MM.1S (cell line): ENCODE measurements at regions not wholly inside any gene's neighbourhood (a gene's known extent, or its start where the extent isn't known, plus 50 kb on each side); places are given as distances from the start of the nearest gene placed in this dataset.

Source experiments
- DNase-seq: peaks from one replicate; pipeline ENCODE4 v3.0.0-alpha.2; 2015
- H2AFZ ChIP-seq: fragments of 300-600 bp; sonication (generic); 2 replicates; pipeline ENCODE4 v1.6.0; 2016; ENCODE audit warnings: antibody characterized with exemption, low read length
- H3F3A ChIP-seq: fragments of 300-600 bp; sonication (generic); 2 replicates; pipeline ENCODE4 v1.6.1; 2016; ENCODE audit warnings: mild to moderate bottlenecking, antibody characterized with exemption, low read length, moderate library complexity, mixed read lengths; ENCODE audit not compliant: insufficient read depth
- H3K27ac ChIP-seq: fragments of 300-600 bp; sonication (generic); 2 replicates; pipeline ENCODE4 v1.5.1; 2016; ENCODE audit warnings: mild to moderate bottlenecking, low read length
- H3K27me3 ChIP-seq: fragments of 300-600 bp; sonication (generic); replicated peaks from 2 replicates; pipeline ENCODE4 v1.6.0; 2016; ENCODE audit warnings: low read length; ENCODE audit not compliant: insufficient read depth
- H3K36me3 ChIP-seq: fragments of 300-600 bp; sonication (generic); replicated peaks from 2 replicates; pipeline ENCODE4 v1.6.1; 2016; ENCODE audit warnings: mild to moderate bottlenecking, low read length, mixed read lengths; ENCODE audit not compliant: insufficient read depth
- H3K4me1 ChIP-seq: fragments of 300-600 bp; sonication (generic); 2 replicates; pipeline ENCODE4 v1.6.1; 2016; ENCODE audit warnings: low read length, mixed read lengths
- H3K4me2 ChIP-seq: fragments of 300-600 bp; sonication (generic); 2 replicates; pipeline ENCODE4 v1.6.0; 2016; ENCODE audit warnings: low read depth, low read length
- H3K4me3 ChIP-seq: fragments of 300-600 bp; sonication (generic); 2 replicates; pipeline ENCODE4 v1.5.1; 2016; ENCODE audit warnings: low read length, mixed read lengths
- H3K79me2 ChIP-seq: fragments of 300-600 bp; sonication (generic); 2 replicates; pipeline ENCODE4 v1.6.1; 2016; ENCODE audit warnings: mixed run types, low read length, mixed read lengths
- H3K9ac ChIP-seq: fragments of 300-600 bp; sonication (generic); 2 replicates; pipeline ENCODE4 v1.6.1; 2016; ENCODE audit warnings: low read length, mixed read lengths
- H3K9me2 ChIP-seq: fragments of 300-600 bp; sonication (generic); replicated peaks from 2 replicates; pipeline ENCODE4 v1.6.1; 2016; ENCODE audit warnings: mild to moderate bottlenecking, low read length, mixed read lengths; ENCODE audit not compliant: insufficient read depth
- H3K9me3 ChIP-seq: fragments of 300-600 bp; sonication (generic); replicated peaks from 2 replicates; pipeline ENCODE4 v1.6.1; 2016; ENCODE audit warnings: mild to moderate bottlenecking, low read length, mixed read lengths; ENCODE audit not compliant: insufficient read depth
- H4K20me1 ChIP-seq: fragments of 300-600 bp; sonication (generic); 2 replicates; pipeline ENCODE4 v1.6.1; 2016; ENCODE audit warnings: mild to moderate bottlenecking, low read length, moderate library complexity, mixed read lengths; ENCODE audit not compliant: insufficient read depth
- EZH2 ChIP-seq: fragments of 300-600 bp; sonication (generic); optimal IDR thresholded peaks from 2 replicates; pipeline ENCODE3; 2017; ENCODE audit warnings: low read depth, mild to moderate bottlenecking, antibody characterized with exemption, low read length, mixed read lengths
- EZH2phosphoT487 ChIP-seq: fragments of 300-600 bp; sonication (generic); IDR thresholded peaks from 2 replicates; pipeline ENCODE4 v1.6.1; 2018; ENCODE audit warnings: antibody characterized with exemption, low read length
- TF ChIP-seq, protein P1 (sequence below): fragments of 300-600 bp; sonication (generic); IDR thresholded peaks from 2 replicates; pipeline ENCODE4 v1.5.1; 2016; ENCODE audit warnings: antibody characterized with exemption, low read length, mixed read lengths

DNA sequence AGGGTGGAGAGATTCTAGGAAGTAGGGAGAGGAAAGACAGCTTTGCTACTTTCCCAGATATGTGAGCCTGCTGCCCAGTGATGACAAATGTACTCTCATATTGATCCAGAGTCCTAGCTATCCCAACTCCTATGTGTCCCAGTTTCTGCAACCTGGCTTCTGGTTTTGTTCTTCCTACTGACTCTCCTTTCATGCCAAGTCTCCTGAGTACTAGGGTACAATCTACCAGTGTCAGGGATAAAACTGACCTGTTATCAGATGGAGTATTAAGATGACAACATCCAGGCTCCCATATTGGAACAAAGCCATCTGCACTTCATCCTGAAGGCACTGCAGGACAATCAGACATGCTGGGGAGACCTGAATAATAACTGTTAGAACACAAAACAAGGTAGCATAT, 233.7 kb upstream of the PHYHIPL start:
- no peaks in the 10 kb centered on the region for H3K9me3 ChIP-seq
- no peaks in the 10 kb centered on the region for H3K36me3 ChIP-seq
- no peaks in the 10 kb centered on the region for H3K79me2 ChIP-seq
- TF ChIP-seq, protein P1, sequence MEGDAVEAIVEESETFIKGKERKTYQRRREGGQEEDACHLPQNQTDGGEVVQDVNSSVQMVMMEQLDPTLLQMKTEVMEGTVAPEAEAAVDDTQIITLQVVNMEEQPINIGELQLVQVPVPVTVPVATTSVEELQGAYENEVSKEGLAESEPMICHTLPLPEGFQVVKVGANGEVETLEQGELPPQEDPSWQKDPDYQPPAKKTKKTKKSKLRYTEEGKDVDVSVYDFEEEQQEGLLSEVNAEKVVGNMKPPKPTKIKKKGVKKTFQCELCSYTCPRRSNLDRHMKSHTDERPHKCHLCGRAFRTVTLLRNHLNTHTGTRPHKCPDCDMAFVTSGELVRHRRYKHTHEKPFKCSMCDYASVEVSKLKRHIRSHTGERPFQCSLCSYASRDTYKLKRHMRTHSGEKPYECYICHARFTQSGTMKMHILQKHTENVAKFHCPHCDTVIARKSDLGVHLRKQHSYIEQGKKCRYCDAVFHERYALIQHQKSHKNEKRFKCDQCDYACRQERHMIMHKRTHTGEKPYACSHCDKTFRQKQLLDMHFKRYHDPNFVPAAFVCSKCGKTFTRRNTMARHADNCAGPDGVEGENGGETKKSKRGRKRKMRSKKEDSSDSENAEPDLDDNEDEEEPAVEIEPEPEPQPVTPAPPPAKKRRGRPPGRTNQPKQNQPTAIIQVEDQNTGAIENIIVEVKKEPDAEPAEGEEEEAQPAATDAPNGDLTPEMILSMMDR = no peak
- TF ChIP-seq EZH2phosphoT487 (no peak), EZH2 (no peak)
- no peaks in the 10 kb centered on the region for H3K9me2 ChIP-seq
- H3K27me3 ChIP-seq = no peaks in the 10 kb centered on the region
- no peak overlapping the region for H3K9ac ChIP-seq
- no peaks in the 10 kb centered on the region for H3K4me1 ChIP-seq
- no peak overlapping the region for H3K4me2 ChIP-seq
- no peak for DNase-seq
- no peak overlapping the region for H3K4me3 ChIP-seq
- no peaks in the 10 kb centered on the region for H4K20me1 ChIP-seq
- H2AFZ ChIP-seq = no peak overlapping the region
- H3F3A ChIP-seq = no peaks in the 10 kb centered on the region
- H3K27ac ChIP-seq = no peak overlapping the region

DNA sequence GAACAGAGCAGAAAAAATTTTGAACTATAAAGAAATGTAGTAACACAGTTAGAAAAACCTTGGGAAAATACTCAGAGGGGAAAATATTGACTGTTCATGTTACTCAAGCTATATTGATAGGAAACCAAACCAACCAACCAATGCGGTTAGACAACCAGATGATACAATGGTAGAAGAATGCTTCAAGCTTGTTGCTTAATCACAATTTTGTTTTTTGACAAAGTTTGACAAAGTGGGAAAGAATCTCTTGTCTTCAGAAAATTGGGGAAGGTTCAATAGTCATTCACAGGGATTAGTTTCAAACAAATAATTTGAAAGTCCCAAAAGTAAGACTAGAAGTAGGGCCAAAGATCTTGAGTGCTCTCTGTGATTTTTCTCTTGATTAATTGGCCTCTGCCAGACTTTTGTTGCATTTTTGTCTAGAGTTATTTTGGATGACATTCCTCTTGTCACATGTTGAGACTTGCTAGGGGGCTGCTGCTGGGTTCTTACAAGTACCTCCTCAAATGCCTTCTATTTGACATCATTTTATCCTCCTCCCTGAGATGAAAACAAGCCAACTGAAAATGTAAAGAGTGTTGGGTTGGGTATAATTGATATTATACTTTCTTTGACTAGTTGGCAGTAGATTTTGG, 233.1 kb upstream of the PHYHIPL start:
- Histone ChIP-seq H3K27ac (no peak overlapping the region), H2AFZ (no peak overlapping the region), H3K4me1 (no peaks in the 10 kb centered on the region), H3K9ac (no peak overlapping the region), H3K27me3 (no peaks in the 10 kb centered on the region), H3K79me2 (no peaks in the 10 kb centered on the region), H3K4me3 (no peak overlapping the region), H3K9me3 (no peaks in the 10 kb centered on the region), H3K9me2 (no peaks in the 10 kb centered on the region), H3K4me2 (no peak overlapping the region), H3F3A (no peaks in the 10 kb centered on the region), H3K36me3 (no peaks in the 10 kb centered on the region), H4K20me1 (no peaks in the 10 kb centered on the region)
- no peak for DNase-seq
- no peak for TF ChIP-seq EZH2

DNA sequence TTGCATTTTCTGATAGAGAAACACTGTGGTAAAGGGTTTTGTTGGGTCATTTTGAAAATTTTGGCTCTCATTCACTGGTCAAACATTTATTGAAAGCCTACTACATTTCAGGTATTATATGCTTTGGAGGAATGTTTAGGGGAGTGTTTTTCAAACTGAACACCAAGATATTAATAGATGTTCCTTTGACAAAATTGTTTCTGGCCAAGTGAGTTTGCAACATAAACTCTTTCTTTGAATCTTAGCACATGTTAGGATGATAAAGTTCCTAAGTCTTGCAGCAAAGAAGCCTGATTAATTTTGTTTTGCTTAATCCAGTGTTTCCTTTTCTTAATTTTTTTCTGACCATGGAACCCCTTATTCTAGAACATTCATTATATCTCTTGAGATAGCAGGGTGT, 232.5 kb upstream of the PHYHIPL start:
- Histone ChIP-seq H3K4me3 (no peak overlapping the region), H3K9me2 (no peaks in the 10 kb centered on the region), H2AFZ (no peak overlapping the region), H3K4me1 (no peaks in the 10 kb centered on the region), H3K9ac (no peak overlapping the region), H3K27me3 (no peaks in the 10 kb centered on the region), H3K79me2 (no peaks in the 10 kb centered on the region), H4K20me1 (no peaks in the 10 kb centered on the region), H3K36me3 (no peaks in the 10 kb centered on the region), H3K4me2 (no peak overlapping the region), H3K9me3 (no peaks in the 10 kb centered on the region), H3K27ac (no peak overlapping the region), H3F3A (no peaks in the 10 kb centered on the region)
- TF ChIP-seq, protein P1 = no peak
- TF ChIP-seq EZH2phosphoT487 (no peak), EZH2 (no peak)
- DNase-seq = no peak

DNA sequence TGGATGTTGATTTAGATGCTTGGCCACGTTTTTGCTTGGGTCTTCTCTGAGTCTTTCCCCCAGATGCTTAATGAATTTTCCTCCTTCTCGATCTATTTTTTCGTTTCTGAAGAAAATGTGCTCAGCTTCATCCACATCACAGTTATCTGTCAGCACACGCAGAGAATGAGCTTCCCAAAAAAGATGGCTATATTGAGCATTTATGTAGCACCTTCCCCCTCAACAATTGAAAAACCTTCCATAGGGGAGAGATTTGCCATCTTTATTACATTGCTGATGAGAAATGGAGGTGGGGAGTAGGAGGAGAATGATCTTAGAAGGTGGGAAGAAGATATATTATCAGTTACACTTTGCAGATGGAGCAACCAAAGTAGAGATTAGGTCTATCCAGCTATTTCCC, 228.1 kb upstream of the PHYHIPL start:
- no peak for DNase-seq
- Histone ChIP-seq H2AFZ (no peak overlapping the region), H3K27me3 (no peaks in the 10 kb centered on the region), H3K9me2 (no peaks in the 10 kb centered on the region), H3K9ac (no peak overlapping the region), H3K79me2 (no peaks in the 10 kb centered on the region), H3F3A (no peaks in the 10 kb centered on the region), H3K4me3 (no peak overlapping the region), H3K9me3 (no peaks in the 10 kb centered on the region), H3K4me1 (no peaks in the 10 kb centered on the region), H4K20me1 (no peaks in the 10 kb centered on the region), H3K36me3 (no peaks in the 10 kb centered on the region), H3K27ac (no peak overlapping the region), H3K4me2 (no peak overlapping the region)
- TF ChIP-seq EZH2 (no peak), EZH2phosphoT487 (no peak)
- TF ChIP-seq, protein P1 = no peak
